Natural killer cell (primary cell): ENCODE measurements at regions not wholly inside any gene's neighbourhood (a gene's known extent, or its start where the extent isn't known, plus 50 kb on each side); places are given as distances from the start of the nearest gene placed in this dataset.

Experiments used
- ATAC-seq, 3 donors: fragments of 150-1000 bp in 2 of 3; fragments of 200-7000 bp in 1 of 3; cut with Tn5 transposase; 1 replicate in 1 of 3; 2 replicates in 2 of 3; pipeline ENCODE4 v1.10.0; 2021; ENCODE audit warnings: mild to moderate bottlenecking in 2 of 3, moderate library complexity in 2 of 3
- DNase-seq, 2 donors: peaks; one replicate each; pipeline versions ENCODE4 v3.0.0 to v3.0.0-alpha.2; 2013 to 2021; ENCODE audit warnings: mixed read lengths in 1 of 2
- H3K27ac ChIP-seq: one replicate; pipeline ENCODE4 v1.5.1; 2013; ENCODE audit warnings: mild to moderate bottlenecking, low read length
- H3K27me3 ChIP-seq: one replicate; pipeline ENCODE4 v1.6.1; 2013; ENCODE audit warnings: low read length; ENCODE audit not compliant: control insufficient read depth, insufficient read depth
- H3K36me3 ChIP-seq: one replicate; pipeline ENCODE4 v1.6.1; 2013; ENCODE audit warnings: low read length; ENCODE audit not compliant: control insufficient read depth, insufficient read depth
- H3K4me1 ChIP-seq: one replicate; pipeline ENCODE4 v1.6.1; 2013; ENCODE audit warnings: low read length; ENCODE audit not compliant: control insufficient read depth, insufficient read depth
- H3K4me3 ChIP-seq: one replicate; pipeline ENCODE4 v1.5.1; 2013; ENCODE audit warnings: low read length
- H3K9me3 ChIP-seq: one replicate; pipeline ENCODE4 v1.6.1; 2013; ENCODE audit warnings: low read length; ENCODE audit not compliant: control insufficient read depth, insufficient read depth
- H3K27ac Mint-ChIP-seq, 2 donors: one replicate each; pipeline ENCODE4 v1.8.0; 2022; ENCODE audit warnings: mild to moderate bottlenecking in 2 of 2, mixed read lengths in 2 of 2, moderate library complexity in 1 of 2
- H3K27me3 Mint-ChIP-seq, 2 donors: one replicate each; pipeline ENCODE4 v1.8.0; 2022; ENCODE audit warnings: low read depth in 2 of 2, mixed read lengths in 2 of 2
- H3K36me3 Mint-ChIP-seq: one replicate; pipeline ENCODE4 v1.8.0; 2022; ENCODE audit warnings: mixed read lengths
- H3K4me1 Mint-ChIP-seq, 2 donors: one replicate each; pipeline ENCODE4 v1.8.0; 2022; ENCODE audit warnings: mixed read lengths in 2 of 2
- H3K4me3 Mint-ChIP-seq: one replicate; pipeline ENCODE4 v1.8.0; 2022; ENCODE audit warnings: mild to moderate bottlenecking, moderate library complexity, mixed read lengths
- H3K9me3 Mint-ChIP-seq, 2 donors: one replicate each; pipeline ENCODE4 v1.8.0; 2022; ENCODE audit warnings: mixed read lengths in 2 of 2
- WGBS: methylation state at CpG from one replicate; pipeline ENCODE4 v1.1.7; 2013; ENCODE audit warnings: missing lambda C conversion rate; ENCODE audit not compliant: insufficient coverage; 5-methylcytosine and 5-hydroxymethylcytosine counted together
- intact Hi-C: fragments of 100-400 bp; cut with micrococcal nuclease; formaldehyde crosslinking; loops from one replicate; pipeline ENCODE4 v1.14.2; 2022
- TF ChIP-seq, protein P1 (sequence below): fragments of 200-600 bp; IDR thresholded peaks from one replicate; pipeline ENCODE4 v1.8.0; 2022; ENCODE audit warnings: antibody characterized with exemption

DNA sequence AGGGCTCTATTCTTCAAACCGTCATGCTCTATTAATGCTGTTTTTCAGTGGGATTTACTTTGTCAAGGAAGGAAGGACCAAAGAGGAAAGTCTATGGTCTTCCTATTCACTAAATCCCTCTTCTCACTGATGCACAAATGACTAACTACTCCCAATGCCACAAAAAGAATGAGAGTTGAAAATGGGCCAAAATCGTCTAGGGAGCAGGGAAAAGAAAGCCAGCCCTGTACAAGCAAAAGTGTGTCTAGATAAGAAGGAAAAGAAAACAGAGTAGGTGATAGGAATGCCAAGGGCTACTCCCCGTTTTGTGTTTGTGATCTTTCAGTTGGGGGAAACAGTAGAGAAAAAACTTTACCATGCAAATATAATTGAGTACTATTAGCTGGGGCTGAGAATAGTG lies 97.2 kb upstream of the TMCO5A start:
- Histone ChIP-seq H3K36me3 (no peaks in the 10 kb centered on the region), H3K27ac (no peak overlapping the region), H3K4me1 (no peaks in the 10 kb centered on the region), H3K4me3 (no peak overlapping the region), H3K27me3 (no peaks in the 10 kb centered on the region), H3K9me3 (no peaks in the 10 kb centered on the region)
- H3K27me3 Mint-ChIP-seq = peaks cover 0 to 8% of the 10 kb centered on the region in 2 donors
- WGBS = 82% methylated on average over 3 of the region's 3 CpGs
- no peak overlapping the region for H3K4me3 Mint-ChIP-seq
- no peak overlapping the region for H3K27ac Mint-ChIP-seq
- no peak for DNase-seq
- ATAC-seq = no peak
- no peaks in the 10 kb centered on the region for H3K36me3 Mint-ChIP-seq
- TF ChIP-seq, protein P1, sequence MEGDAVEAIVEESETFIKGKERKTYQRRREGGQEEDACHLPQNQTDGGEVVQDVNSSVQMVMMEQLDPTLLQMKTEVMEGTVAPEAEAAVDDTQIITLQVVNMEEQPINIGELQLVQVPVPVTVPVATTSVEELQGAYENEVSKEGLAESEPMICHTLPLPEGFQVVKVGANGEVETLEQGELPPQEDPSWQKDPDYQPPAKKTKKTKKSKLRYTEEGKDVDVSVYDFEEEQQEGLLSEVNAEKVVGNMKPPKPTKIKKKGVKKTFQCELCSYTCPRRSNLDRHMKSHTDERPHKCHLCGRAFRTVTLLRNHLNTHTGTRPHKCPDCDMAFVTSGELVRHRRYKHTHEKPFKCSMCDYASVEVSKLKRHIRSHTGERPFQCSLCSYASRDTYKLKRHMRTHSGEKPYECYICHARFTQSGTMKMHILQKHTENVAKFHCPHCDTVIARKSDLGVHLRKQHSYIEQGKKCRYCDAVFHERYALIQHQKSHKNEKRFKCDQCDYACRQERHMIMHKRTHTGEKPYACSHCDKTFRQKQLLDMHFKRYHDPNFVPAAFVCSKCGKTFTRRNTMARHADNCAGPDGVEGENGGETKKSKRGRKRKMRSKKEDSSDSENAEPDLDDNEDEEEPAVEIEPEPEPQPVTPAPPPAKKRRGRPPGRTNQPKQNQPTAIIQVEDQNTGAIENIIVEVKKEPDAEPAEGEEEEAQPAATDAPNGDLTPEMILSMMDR = no peak
- H3K4me1 Mint-ChIP-seq = no peaks in the 10 kb centered on the region
- H3K9me3 Mint-ChIP-seq = peaks cover 3 to 11% of the 10 kb centered on the region in 2 donors
- intact Hi-C loops = no loop called here

DNA sequence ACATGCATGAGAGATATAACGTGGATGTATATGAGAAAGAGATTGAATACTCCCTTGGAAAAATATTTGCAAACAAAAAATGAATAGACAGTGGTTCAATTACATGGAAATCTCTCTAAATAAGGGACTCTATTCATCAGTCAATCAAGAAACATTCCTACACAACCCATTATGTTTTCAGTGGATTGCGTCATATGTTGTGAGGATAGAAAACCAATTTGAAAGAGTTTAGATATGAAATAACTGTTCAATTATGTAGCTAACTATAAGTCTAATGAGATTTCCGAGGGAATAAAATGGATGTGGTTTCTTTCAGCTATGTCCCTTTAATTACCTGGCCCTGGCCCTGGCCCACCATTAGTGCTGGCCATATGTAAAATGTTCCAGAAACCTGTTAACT lies 86.7 kb upstream of the TMCO5A start:
- Mint-ChIP-seq H3K36me3 (no peaks in the 10 kb centered on the region), H3K27ac (no peak overlapping the region), H3K4me1 (no peaks in the 10 kb centered on the region), H3K4me3 (no peak overlapping the region), H3K27me3 (no peaks in the 10 kb centered on the region), H3K9me3 (peaks cover 4 to 7% of the 10 kb centered on the region in 2 donors)
- H3K9me3 ChIP-seq = no peaks in the 10 kb centered on the region
- DNase-seq (no peak), ATAC-seq (no peak)
- no peak overlapping the region for H3K4me3 ChIP-seq
- no peaks in the 10 kb centered on the region for H3K27me3 ChIP-seq
- no peaks in the 10 kb centered on the region for H3K36me3 ChIP-seq
- TF ChIP-seq, protein P1 = no peak
- H3K4me1 ChIP-seq = no peaks in the 10 kb centered on the region
- 75% methylated on average over 1 of the region's 3 CpGs for WGBS
- intact Hi-C loops = no loop called here
- H3K27ac ChIP-seq = no peak overlapping the region

DNA sequence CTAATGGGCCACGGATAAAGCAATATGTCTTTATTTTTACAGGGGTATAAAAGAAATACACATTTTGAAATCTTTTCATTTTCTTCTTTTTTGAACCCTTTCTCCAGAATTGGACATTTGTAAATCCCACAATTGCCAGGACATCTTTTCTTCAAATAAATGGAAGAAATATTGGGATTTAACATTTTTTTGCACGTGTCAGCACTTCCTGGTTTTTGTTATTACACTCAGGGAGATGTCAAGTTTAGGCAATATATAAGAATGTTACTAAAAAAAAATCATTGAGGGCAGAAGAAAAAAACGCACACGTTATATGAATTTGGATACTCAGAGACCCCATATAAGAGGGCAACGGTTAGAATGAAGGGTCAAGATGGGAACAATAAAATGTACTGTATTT lies 78.3 kb upstream of the TMCO5A start:
- WGBS = 77% methylated on average over 2 of the region's 5 CpGs
- peaks cover 0 to 4% of the 10 kb centered on the region in 2 donors for H3K9me3 Mint-ChIP-seq
- Histone ChIP-seq H3K27me3 (no peaks in the 10 kb centered on the region), H3K4me1 (no peaks in the 10 kb centered on the region), H3K9me3 (no peaks in the 10 kb centered on the region), H3K36me3 (no peaks in the 10 kb centered on the region), H3K27ac (no peak overlapping the region), H3K4me3 (no peak overlapping the region)
- TF ChIP-seq, protein P1 = no peak
- intact Hi-C loops = no loop called here
- no peaks in the 10 kb centered on the region for H3K27me3 Mint-ChIP-seq
- DNase-seq (no peak), ATAC-seq (no peak)
- no peak overlapping the region for H3K4me3 Mint-ChIP-seq
- no peaks in the 10 kb centered on the region for H3K36me3 Mint-ChIP-seq
- no peaks in the 10 kb centered on the region for H3K4me1 Mint-ChIP-seq
- H3K27ac Mint-ChIP-seq = no peak overlapping the region

DNA sequence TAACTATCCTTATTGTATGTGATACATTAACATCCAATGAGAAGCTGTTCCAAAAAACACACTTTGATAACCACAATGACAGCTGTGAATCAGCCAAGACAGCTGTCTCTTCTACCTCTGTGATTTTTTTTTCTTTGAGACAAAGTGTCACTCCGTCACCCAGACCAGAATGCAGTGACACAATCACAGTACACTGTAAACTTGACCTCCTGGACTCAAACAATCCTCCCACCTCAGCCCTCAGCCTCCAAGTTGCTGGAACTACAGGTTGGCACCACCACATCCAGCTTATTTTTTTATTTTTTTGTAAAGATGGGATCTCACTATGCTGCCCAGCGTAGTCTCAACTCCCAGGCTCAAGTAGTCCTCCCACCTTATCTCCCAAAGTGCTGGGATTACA lies 73.5 kb upstream of the TMCO5A start:
- Histone ChIP-seq H3K27ac (no peak overlapping the region), H3K4me3 (no peak overlapping the region), H3K4me1 (no peaks in the 10 kb centered on the region), H3K9me3 (no peaks in the 10 kb centered on the region), H3K36me3 (no peaks in the 10 kb centered on the region), H3K27me3 (no peaks in the 10 kb centered on the region)
- TF ChIP-seq, protein P1 = no peak
- Mint-ChIP-seq H3K9me3 (peaks cover 7% of the 10 kb centered on the region in 2 donors), H3K27me3 (no peaks in the 10 kb centered on the region), H3K27ac (no peak overlapping the region), H3K4me3 (no peak overlapping the region), H3K4me1 (no peaks in the 10 kb centered on the region), H3K36me3 (no peaks in the 10 kb centered on the region)
- no peak for ATAC-seq
- WGBS = 92% methylated on average over 1 of the region's 2 CpGs
- intact Hi-C loops = no loop called here
- DNase-seq = no peak
